Mesenchymal stem cell (in vitro differentiated cells and primary cell): ENCODE measurements at regions not wholly inside any gene's neighbourhood (a gene's known extent, or its start where the extent isn't known, plus 50 kb on each side); places are given as distances from the start of the nearest gene placed in this dataset.
A peak's percentile ranks its signal among the peaks of the same experiment; 100 is the strongest.

Source experiments
- DNase-seq: peaks from one replicate; pipeline ENCODE4 v3.0.0-alpha.2; 2013
- H2AFZ ChIP-seq: one replicate; pipeline ENCODE4 v1.6.1; 2013; ENCODE audit warnings: low read depth, mild to moderate bottlenecking, control low read depth, inconsistent platforms, low read length, moderate library complexity
- H2AK5ac ChIP-seq: 2 replicates; pipeline ENCODE4 v1.6.1; 2013; ENCODE audit warnings: low read length, moderate library complexity, mild to moderate bottlenecking, inconsistent platforms; ENCODE audit not compliant: severe bottlenecking
- H2BK120ac ChIP-seq: one replicate; pipeline ENCODE4 v1.6.1; 2013; ENCODE audit warnings: low read depth, mild to moderate bottlenecking, inconsistent platforms, low read length, moderate library complexity
- H2BK12ac ChIP-seq, 2 experiments: one replicate each; pipeline ENCODE4 v1.6.1; 2013; ENCODE audit warnings: inconsistent platforms in 2 of 2, low read length in 2 of 2, mild to moderate bottlenecking in 2 of 2, moderate library complexity in 2 of 2, control low read depth in 1 of 2
- H2BK15ac ChIP-seq: one replicate; pipeline ENCODE4 v1.6.1; 2013; ENCODE audit warnings: mild to moderate bottlenecking, low read depth, inconsistent platforms; ENCODE audit not compliant: poor library complexity, severe bottlenecking
- H2BK5ac ChIP-seq: 2 replicates; pipeline ENCODE4 v1.6.1; 2013; ENCODE audit warnings: low read depth, mild to moderate bottlenecking, low read length, control low read depth, inconsistent platforms; ENCODE audit not compliant: poor library complexity, severe bottlenecking
- H3K14ac ChIP-seq, 2 experiments: one replicate each; pipeline ENCODE4 v1.6.1; 2013; ENCODE audit warnings: inconsistent platforms in 2 of 2, low read length in 2 of 2, control low read depth in 1 of 2, mild to moderate bottlenecking in 1 of 2, moderate library complexity in 1 of 2
- H3K18ac ChIP-seq, 2 experiments: one replicate each; pipeline ENCODE4 v1.6.1; 2013; ENCODE audit warnings: inconsistent platforms in 2 of 2, low read length in 2 of 2, control low read depth in 1 of 2, low read depth in 1 of 2, mild to moderate bottlenecking in 1 of 2
- H3K23ac ChIP-seq, 2 experiments: one replicate each; pipeline ENCODE4 v1.6.1; 2013; ENCODE audit warnings: inconsistent platforms in 2 of 2, low read length in 2 of 2, mild to moderate bottlenecking in 2 of 2, moderate library complexity in 2 of 2, control low read depth in 1 of 2
- H3K27ac ChIP-seq: 2 replicates; pipeline ENCODE4 v1.5.1; 2013; ENCODE audit warnings: mild to moderate bottlenecking, moderate library complexity, low read length, control low read depth, inconsistent platforms; ENCODE audit not compliant: poor library complexity, severe bottlenecking
- H3K27me3 ChIP-seq, 2 experiments: 2 replicates each; pipeline versions ENCODE4 v1.6.1 to v1.7.0; 2013; ENCODE audit warnings: low read length in 2 of 2, mild to moderate bottlenecking in 2 of 2, moderate library complexity in 2 of 2, control low read depth in 1 of 2, inconsistent platforms in 1 of 2; ENCODE audit not compliant: control insufficient read depth in 1 of 2, insufficient read depth in 1 of 2
- H3K36me3 ChIP-seq, 2 experiments: 2 replicates each; pipeline versions ENCODE4 v1.6.1 to v1.7.0; 2013; ENCODE audit warnings: low read length in 2 of 2, control low read depth in 1 of 2, inconsistent platforms in 1 of 2, low read depth in 1 of 2, mild to moderate bottlenecking in 1 of 2; ENCODE audit not compliant: insufficient read depth in 2 of 2, control insufficient read depth in 1 of 2
- H3K4ac ChIP-seq, 2 experiments: one replicate each; pipeline ENCODE4 v1.6.1; 2013; ENCODE audit warnings: inconsistent platforms in 2 of 2, low read length in 2 of 2, mild to moderate bottlenecking in 2 of 2, moderate library complexity in 2 of 2, control low read depth in 1 of 2, low read depth in 1 of 2
- H3K4me1 ChIP-seq: 2 replicates; pipeline ENCODE4 v1.6.1; 2013; ENCODE audit warnings: low read depth, low read length, control low read depth; ENCODE audit not compliant: control insufficient read depth, insufficient read depth
- H3K4me2 ChIP-seq: 2 replicates; pipeline ENCODE4 v1.6.1; 2013; ENCODE audit warnings: low read length, mild to moderate bottlenecking, inconsistent platforms; ENCODE audit not compliant: poor library complexity, severe bottlenecking
- H3K4me3 ChIP-seq, 2 experiments: 2 replicates each; pipeline versions ENCODE4 v1.5.1 to v1.7.0; 2013; ENCODE audit warnings: low read length in 2 of 2, mild to moderate bottlenecking in 2 of 2, control low read depth in 1 of 2, low read depth in 1 of 2; ENCODE audit not compliant: insufficient read depth in 1 of 2
- H3K79me1 ChIP-seq: replicated peaks from 2 replicates; pipeline ENCODE4 v1.6.1; 2013; ENCODE audit warnings: mild to moderate bottlenecking, control low read depth, low read length, inconsistent platforms; ENCODE audit not compliant: poor library complexity, severe bottlenecking
- H3K9ac ChIP-seq: 2 replicates; pipeline ENCODE4 v1.7.0; 2013; ENCODE audit warnings: mild to moderate bottlenecking, low read length, moderate library complexity
- H3K9me3 ChIP-seq: 2 replicates; pipeline ENCODE4 v1.7.0; 2013; ENCODE audit warnings: mild to moderate bottlenecking, low read length; ENCODE audit not compliant: control insufficient read depth
- H4K8ac ChIP-seq: one replicate; pipeline ENCODE4 v1.6.1; 2013; ENCODE audit warnings: inconsistent platforms, mild to moderate bottlenecking, low read length, moderate library complexity
- H4K91ac ChIP-seq: one replicate; pipeline ENCODE4 v1.6.1; 2013; ENCODE audit warnings: mild to moderate bottlenecking, low read length, inconsistent platforms
- WGBS: methylation state at CpG from one replicate; pipeline ENCODE4 v1.1.7; 2013; ENCODE audit warnings: mixed read lengths; 5-methylcytosine and 5-hydroxymethylcytosine counted together

- WGBS, result 66% methylated on average over 7 of the region's 7 CpGs
- Histone ChIP-seq H2AK5ac (no peak overlapping the region), H3K23ac (no peak overlapping the region), H2BK5ac (no peak overlapping the region), H3K14ac (no peak overlapping the region), H2BK15ac (no peak overlapping the region), H3K4me1 (no peaks in the 10 kb centered on the region), H3K79me1 (no peaks in the 10 kb centered on the region), H4K91ac (no peak overlapping the region), H3K9ac (no peak overlapping the region), H2BK12ac (no peak overlapping the region), H2BK120ac (no peak overlapping the region), H3K4ac (no peak overlapping the region), H3K27me3 (peaks cover 6% of the 10 kb centered on the region in 2 experiments), H3K9me3 (peaks cover 4% of the 10 kb centered on the region), H2AFZ (no peak overlapping the region), H3K4me3 (no peak overlapping the region), H3K18ac (no peak overlapping the region), H4K8ac (no peak overlapping the region), H3K27ac (no peak overlapping the region), H3K4me2 (no peak overlapping the region), H3K36me3 (no peaks in the 10 kb centered on the region)
- no peak for DNase-seq
These were observed 147.9 kb upstream of the PLET1 start for GRCh38 chr11:112408517-112408916.

GRCh38 chr11:112410325-112410724 lies 149.7 kb upstream of the PLET1 start:
- no peaks in the 10 kb centered on the region for H3K36me3 ChIP-seq
- H3K4me2 ChIP-seq, result no peak overlapping the region
- no peak overlapping the region for H2AFZ ChIP-seq
- no peak overlapping the region for H3K4me3 ChIP-seq
- no peak for DNase-seq
- no peak overlapping the region for H2BK120ac ChIP-seq
- no peak overlapping the region for H3K23ac ChIP-seq
- H3K14ac ChIP-seq, result no peak overlapping the region
- no peak overlapping the region for H2AK5ac ChIP-seq
- no peaks in the 10 kb centered on the region for H3K4me1 ChIP-seq
- no peak overlapping the region for H3K4ac ChIP-seq
- WGBS, result 75% methylated on average over 6 of the region's 6 CpGs
- no peak overlapping the region for H2BK12ac ChIP-seq
- no peak overlapping the region for H2BK15ac ChIP-seq
- H4K8ac ChIP-seq, result no peak overlapping the region
- no peak overlapping the region for H3K18ac ChIP-seq
- no peak overlapping the region for H3K27ac ChIP-seq
- H3K79me1 ChIP-seq, result no peaks in the 10 kb centered on the region
- peaks cover 6% of the 10 kb centered on the region in 2 experiments for H3K27me3 ChIP-seq
- no peak overlapping the region for H2BK5ac ChIP-seq
- no peak overlapping the region for H3K9ac ChIP-seq
- no peak overlapping the region for H4K91ac ChIP-seq
- H3K9me3 ChIP-seq, result peaks cover 18% of the 10 kb centered on the region

DNA sequence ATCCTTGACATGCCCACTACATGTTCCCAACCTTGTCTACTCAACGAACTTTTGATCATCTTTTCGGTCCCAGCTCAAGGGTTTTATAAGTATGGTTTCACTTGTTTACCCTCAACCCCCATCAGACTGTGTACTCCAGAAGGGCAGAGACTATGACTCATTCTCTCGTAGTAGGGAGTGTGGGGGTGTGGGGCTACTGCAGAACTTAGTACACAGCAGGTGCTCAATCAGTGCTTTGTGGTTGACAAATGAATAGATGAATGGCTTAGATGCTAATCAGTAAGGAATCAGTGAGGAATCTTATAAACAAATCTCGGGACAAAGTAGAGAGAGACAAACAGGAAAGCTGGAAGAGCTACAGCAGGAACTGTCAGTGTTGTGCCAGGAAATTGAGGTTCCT lies 151.7 kb upstream of the PLET1 start:
- Histone ChIP-seq H3K4me1 (no peaks in the 10 kb centered on the region), H4K91ac (no peak overlapping the region), H3K27ac (no peak overlapping the region), H2BK15ac (no peak overlapping the region), H2BK120ac (no peak overlapping the region), H3K4me2 (no peak overlapping the region), H2BK12ac (no peak overlapping the region), H3K9ac (no peak overlapping the region), H3K9me3 (peaks cover 18% of the 10 kb centered on the region), H3K4me3 (no peak overlapping the region), H3K23ac (no peak overlapping the region), H3K27me3 (peaks cover 13 to 14% of the 10 kb centered on the region in 2 experiments), H3K36me3 (no peaks in the 10 kb centered on the region), H2BK5ac (no peak overlapping the region), H2AFZ (no peak overlapping the region), H3K18ac (no peak overlapping the region), H3K4ac (no peak overlapping the region), H3K79me1 (no peaks in the 10 kb centered on the region), H2AK5ac (no peak overlapping the region), H3K14ac (no peak overlapping the region), H4K8ac (no peak overlapping the region)
- peak; percentile 51 for DNase-seq
- 52% methylated on average over 4 of the region's 4 CpGs for WGBS

- H3K27me3 ChIP-seq, result peaks cover 6 to 10% of the 10 kb centered on the region in 2 experiments
- no peak overlapping the region for H3K18ac ChIP-seq
- H3K79me1 ChIP-seq, result no peaks in the 10 kb centered on the region
- no peak overlapping the region for H2BK12ac ChIP-seq
- H2BK120ac ChIP-seq, result no peak overlapping the region
- no peak overlapping the region for H3K23ac ChIP-seq
- H3K4ac ChIP-seq, result no peak overlapping the region
- no peak overlapping the region for H4K91ac ChIP-seq
- 56% methylated on average over 3 of the region's 3 CpGs for WGBS
- H3K9me3 ChIP-seq, result peaks cover 17% of the 10 kb centered on the region
- no peak overlapping the region for H3K9ac ChIP-seq
- H2AFZ ChIP-seq, result no peak overlapping the region
- no peaks in the 10 kb centered on the region for H3K4me1 ChIP-seq
- no peak overlapping the region for H2AK5ac ChIP-seq
- no peak overlapping the region for H3K14ac ChIP-seq
- no peaks in the 10 kb centered on the region for H3K36me3 ChIP-seq
- H2BK15ac ChIP-seq, result no peak overlapping the region
- no peak for DNase-seq
- no peak overlapping the region for H3K4me2 ChIP-seq
- H3K27ac ChIP-seq, result no peak overlapping the region
- no peak overlapping the region for H3K4me3 ChIP-seq
- no peak overlapping the region for H4K8ac ChIP-seq
- no peak overlapping the region for H2BK5ac ChIP-seq
These were observed 156.7 kb upstream of the PLET1 start for GRCh38 chr11:112417339-112417738.
